IMR-90 (cell line): ENCODE measurements at regions not wholly inside any gene's neighbourhood (a gene's known extent, or its start where the extent isn't known, plus 50 kb on each side); places are given as distances from the start of the nearest gene placed in this dataset.

Experiments
- BHLHE40 ChIP-seq: fragments of 150-350 bp; IDR thresholded peaks from 2 replicates; pipeline ENCODE4 v1.6.1; 2016; ENCODE audit warnings: mild to moderate bottlenecking, low read depth, low read length
- CEBPB ChIP-seq: IDR thresholded peaks from 2 replicates; pipeline ENCODE4 v1.6.1; 2012; ENCODE audit warnings: low read depth, low read length, improper control_type of control experiment
- CTCF ChIP-seq: conservative IDR thresholded peaks from 2 replicates; pipeline ENCODE4 v1.5.1; 2012; ENCODE audit warnings: mild to moderate bottlenecking, low read depth, low read length, improper control_type of control experiment
- FOS ChIP-seq: fragments of 150-350 bp; IDR thresholded peaks from 2 replicates; pipeline ENCODE4 v1.6.1; 2016; ENCODE audit warnings: low read depth, low read length
- MAFK ChIP-seq: IDR thresholded peaks from 2 replicates; pipeline ENCODE4 v1.6.1; 2012; ENCODE audit warnings: low read depth, low read length, improper control_type of control experiment
- MAZ ChIP-seq: IDR thresholded peaks from 2 replicates; pipeline ENCODE4 v1.6.1; 2012; ENCODE audit warnings: low read depth, mild to moderate bottlenecking, low read length, improper control_type of control experiment, moderate library complexity, borderline replicate concordance
- MXI1 ChIP-seq: IDR thresholded peaks from 2 replicates; pipeline ENCODE4 v1.6.1; 2012; ENCODE audit warnings: low read depth, mild to moderate bottlenecking, low read length, moderate library complexity, borderline replicate concordance
- POLR2A ChIP-seq: IDR thresholded peaks from 2 replicates; pipeline ENCODE4 v1.6.1; 2012; ENCODE audit warnings: mild to moderate bottlenecking, low read depth, low read length
- RAD21 ChIP-seq: IDR thresholded peaks from 2 replicates; pipeline ENCODE4 v1.6.1; 2012; ENCODE audit warnings: low read length, improper control_type of control experiment
- RCOR1 ChIP-seq: IDR thresholded peaks from 2 replicates; pipeline ENCODE4 v1.6.1; 2012; ENCODE audit warnings: mild to moderate bottlenecking, low read length, improper control_type of control experiment; ENCODE audit not compliant: insufficient replicate concordance
- RFX5 ChIP-seq: IDR thresholded peaks from 2 replicates; pipeline ENCODE4 v1.8.0; 2012; ENCODE audit warnings: low read depth, mild to moderate bottlenecking, low read length, moderate library complexity
- SMC3 ChIP-seq: fragments of 150-350 bp; IDR thresholded peaks from 2 replicates; pipeline ENCODE4 v1.6.1; 2016; ENCODE audit warnings: low read depth, mild to moderate bottlenecking, antibody characterized with exemption, low read length, moderate library complexity
- USF2 ChIP-seq: fragments of 150-350 bp; IDR thresholded peaks from 2 replicates; pipeline ENCODE4 v1.6.1; 2017; ENCODE audit warnings: mild to moderate bottlenecking, antibody characterized with exemption, low read length, low read depth
- TF ChIP-seq, protein P1 (sequence below): fragments of 150-350 bp; IDR thresholded peaks from 2 replicates; pipeline ENCODE4 v1.6.1; 2016; ENCODE audit warnings: low read depth, mild to moderate bottlenecking, low read length, moderate library complexity, borderline replicate concordance

DNA sequence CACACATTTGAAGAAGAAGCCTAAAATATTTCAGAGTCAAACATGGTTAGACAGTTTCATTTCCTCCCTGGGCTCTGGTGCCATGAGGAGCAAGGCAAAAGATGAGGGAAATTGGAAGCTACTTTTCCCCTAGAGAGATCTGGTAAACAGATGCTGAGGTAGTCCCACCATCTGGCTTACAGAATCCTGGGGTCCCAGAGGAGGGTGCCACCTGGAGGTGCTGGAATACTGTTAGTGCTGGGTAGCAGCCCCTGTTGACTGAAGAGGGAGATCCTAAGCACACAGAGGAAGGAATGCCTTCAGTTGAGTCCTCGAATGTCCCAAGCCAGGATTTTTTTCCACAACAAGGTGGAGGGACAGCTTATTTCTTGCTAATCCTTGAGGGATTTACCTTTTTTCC, 160.1 kb downstream of the FZD1 start:
- TF ChIP-seq CTCF (no peak), POLR2A (no peak), RAD21 (no peak), MAZ (no peak), USF2 (no peak), RFX5 (no peak), CEBPB (no peak), BHLHE40 (no peak), RCOR1 (no peak), FOS (no peak), MAFK (no peak), MXI1 (no peak), SMC3 (no peak)
- TF ChIP-seq, protein P1, sequence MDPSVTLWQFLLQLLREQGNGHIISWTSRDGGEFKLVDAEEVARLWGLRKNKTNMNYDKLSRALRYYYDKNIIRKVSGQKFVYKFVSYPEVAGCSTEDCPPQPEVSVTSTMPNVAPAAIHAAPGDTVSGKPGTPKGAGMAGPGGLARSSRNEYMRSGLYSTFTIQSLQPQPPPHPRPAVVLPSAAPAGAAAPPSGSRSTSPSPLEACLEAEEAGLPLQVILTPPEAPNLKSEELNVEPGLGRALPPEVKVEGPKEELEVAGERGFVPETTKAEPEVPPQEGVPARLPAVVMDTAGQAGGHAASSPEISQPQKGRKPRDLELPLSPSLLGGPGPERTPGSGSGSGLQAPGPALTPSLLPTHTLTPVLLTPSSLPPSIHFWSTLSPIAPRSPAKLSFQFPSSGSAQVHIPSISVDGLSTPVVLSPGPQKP: no peak
